ENCODE measurements at regions not wholly inside any gene's neighbourhood (a gene's known extent, or its start where the extent isn't known, plus 50 kb on each side); places are given as distances from the start of the nearest gene placed in this dataset.
A peak's percentile ranks its signal among the peaks of the same experiment; 100 is the strongest.
"Not testable (repeated sequence)": the region's sequence is repeated elsewhere in the genome, so short reads cannot be mapped to it uniquely, and the experiment has no call there.

- DNase-seq, result no peak
These were observed 110.2 kb upstream of the EGFLAM start for GRCh38 chr5:38148021-38148625.

DNA sequence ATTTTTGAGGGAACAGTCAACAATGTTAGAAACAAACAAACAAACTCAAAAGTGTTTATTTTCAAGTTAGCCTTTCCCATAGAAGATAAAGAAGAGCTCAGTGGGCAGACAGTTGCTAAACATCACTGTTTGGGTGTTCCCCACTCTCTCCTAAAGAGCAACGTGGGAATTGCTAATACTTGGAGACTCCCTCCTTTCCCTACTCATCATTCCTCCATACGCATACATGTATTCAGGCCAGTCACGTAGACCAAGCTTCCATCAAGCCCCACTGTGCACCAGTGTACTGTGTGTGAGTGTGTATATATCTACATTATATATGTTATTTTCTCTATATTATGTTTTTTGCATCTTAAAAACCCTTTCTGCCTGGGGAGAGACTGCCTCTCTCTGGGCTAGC, 115.0 kb upstream of the EGFLAM start:
- no peak for DNase-seq

- DNase-seq, result no peak
These were observed 116.7 kb upstream of the EGFLAM start for GRCh38 chr5:38141665-38142064.

DNA sequence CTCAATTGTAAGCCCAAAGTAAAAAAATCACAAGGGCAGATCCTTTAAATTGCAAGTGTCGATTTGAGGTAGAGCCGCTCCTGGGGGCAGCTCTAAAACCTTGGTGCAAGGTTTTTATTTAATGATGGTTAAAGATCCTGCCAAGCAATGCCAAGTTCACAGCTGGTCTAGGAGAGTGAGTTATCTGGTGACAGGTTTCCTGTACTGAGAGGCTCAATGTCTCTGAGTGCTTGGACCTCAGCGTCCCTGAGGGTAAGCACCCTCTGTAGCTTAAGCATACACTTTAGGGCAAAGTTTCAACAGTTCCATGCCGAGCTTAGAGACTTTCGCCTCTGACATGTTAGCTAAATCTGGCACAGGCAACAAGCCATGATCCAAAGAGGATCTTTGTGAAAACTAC, 119.8 kb upstream of the EGFLAM start:
- no peak for DNase-seq

- DNase-seq, result no peak
These were observed 122.8 kb upstream of the EGFLAM start for GRCh38 chr5:38135486-38136039.

- DNase-seq, result peak; percentile 40
These were observed 123.5 kb upstream of the EGFLAM start for GRCh38 chr5:38134810-38135209.

GRCh38 chr5:38134294-38134693, 124.1 kb upstream of the EGFLAM start:
- DNase-seq, result not testable (repeated sequence)

GRCh38 chr5:38131686-38132085, 126.7 kb upstream of the EGFLAM start:
- DNase-seq, result no peak

GRCh38 chr5:38124321-38124720, 134.0 kb upstream of the EGFLAM start:
- no peak for DNase-seq

GRCh38 chr5:38121420-38121819, 136.9 kb upstream of the EGFLAM start:
- no peak for DNase-seq

- no peak for DNase-seq
These were observed 138.5 kb upstream of the EGFLAM start for GRCh38 chr5:38119836-38120235.

DNA sequence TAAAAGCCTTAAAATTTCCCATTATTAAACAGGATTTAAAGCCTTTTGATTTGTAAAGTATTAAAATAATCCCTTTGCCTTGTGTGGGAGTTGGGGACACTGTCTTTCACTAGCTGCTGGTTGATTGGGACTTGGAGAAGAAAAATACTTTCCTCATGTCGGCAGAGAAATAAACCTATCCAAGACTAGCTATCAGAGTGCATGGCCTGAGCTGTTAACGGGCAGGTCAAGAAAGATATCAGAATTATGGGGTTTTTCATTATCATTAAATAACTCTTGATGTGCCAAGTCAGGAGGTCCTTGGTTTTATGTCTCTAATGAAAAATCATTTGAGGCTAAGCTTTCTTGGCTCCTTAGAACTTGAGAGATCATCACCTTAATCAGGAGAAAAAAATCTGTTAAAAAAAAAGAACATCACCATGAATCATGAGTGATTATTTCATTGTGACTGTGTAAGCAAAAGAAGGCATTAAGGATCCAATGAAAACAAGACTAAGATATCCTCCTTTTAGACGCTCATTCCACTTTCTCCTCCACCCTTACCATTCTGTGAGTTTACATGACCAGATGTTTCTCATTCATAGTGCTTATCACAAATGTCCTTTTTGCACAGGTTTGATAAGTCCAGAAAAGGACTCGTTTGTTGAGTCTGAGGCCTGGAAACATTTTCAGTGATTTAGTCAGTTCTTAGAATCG, 140.4 kb upstream of the EGFLAM start:
- no peak for DNase-seq

GRCh38 chr5:38115318-38115827, 143.0 kb upstream of the EGFLAM start:
- DNase-seq, result no peak

- DNase-seq, result no peak
These were observed 144.5 kb upstream of the EGFLAM start for GRCh38 chr5:38113880-38114279.

DNA sequence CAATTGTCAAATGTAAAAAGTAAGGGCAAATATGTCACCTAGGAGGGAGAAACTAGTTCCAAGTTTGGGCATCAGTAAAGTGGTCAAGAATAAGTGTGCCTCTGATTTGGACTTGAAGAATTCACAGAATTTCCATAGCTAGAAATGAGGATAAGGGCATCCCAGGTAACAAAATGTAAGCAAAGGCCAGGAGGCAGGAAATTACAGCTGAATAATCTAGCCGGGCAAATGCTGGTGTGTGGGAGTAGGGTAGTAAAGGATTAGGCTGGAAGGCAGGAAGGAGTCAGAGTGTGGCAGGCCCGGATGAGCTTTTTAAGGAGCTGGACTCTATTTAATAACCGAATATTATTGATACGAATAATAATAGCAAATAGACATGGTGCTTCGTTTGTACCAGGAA, 144.9 kb upstream of the EGFLAM start:
- DNase-seq, result no peak

DNA sequence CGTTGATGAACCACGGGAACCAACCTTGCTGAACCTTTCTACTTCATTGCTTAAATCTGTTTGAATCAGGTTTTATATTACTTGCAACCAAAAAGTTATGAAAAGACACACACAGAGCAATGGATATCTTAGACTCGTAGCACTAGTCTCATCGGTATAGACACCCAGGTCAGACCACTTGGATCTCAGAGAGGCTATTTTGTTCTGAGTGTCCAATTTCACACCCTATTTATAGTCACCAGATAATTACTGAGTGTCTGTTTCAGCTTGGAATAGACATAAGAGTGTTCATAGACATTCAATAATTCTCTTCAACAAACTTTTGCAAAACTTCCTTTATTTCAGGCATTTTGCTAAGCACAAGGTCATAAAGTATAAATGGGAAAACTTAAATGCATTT, 145.4 kb upstream of the EGFLAM start:
- DNase-seq, result peak; percentile 20

- DNase-seq, result no peak
These were observed 148.2 kb upstream of the EGFLAM start for GRCh38 chr5:38110130-38110529.

DNA sequence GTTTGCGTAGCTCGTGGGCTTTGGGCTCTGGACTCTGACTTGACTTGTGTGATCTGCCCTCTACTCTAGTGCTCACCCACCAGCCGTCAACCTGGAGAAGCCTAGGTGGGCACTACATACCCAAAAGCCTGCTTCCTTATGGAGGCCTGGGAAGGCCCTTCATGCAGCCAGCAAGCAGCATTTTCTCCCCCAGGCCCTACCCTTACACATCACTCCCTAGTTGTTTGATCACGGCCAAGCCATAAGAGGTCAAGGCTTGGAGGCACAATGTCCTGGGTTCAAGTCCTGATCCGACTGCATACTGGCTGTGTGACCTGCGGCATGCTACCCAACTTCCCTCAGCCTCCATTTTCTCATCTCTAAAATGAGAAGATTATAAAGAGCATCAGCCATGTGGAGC, 151.3 kb upstream of the EGFLAM start:
- no peak for DNase-seq

DNA sequence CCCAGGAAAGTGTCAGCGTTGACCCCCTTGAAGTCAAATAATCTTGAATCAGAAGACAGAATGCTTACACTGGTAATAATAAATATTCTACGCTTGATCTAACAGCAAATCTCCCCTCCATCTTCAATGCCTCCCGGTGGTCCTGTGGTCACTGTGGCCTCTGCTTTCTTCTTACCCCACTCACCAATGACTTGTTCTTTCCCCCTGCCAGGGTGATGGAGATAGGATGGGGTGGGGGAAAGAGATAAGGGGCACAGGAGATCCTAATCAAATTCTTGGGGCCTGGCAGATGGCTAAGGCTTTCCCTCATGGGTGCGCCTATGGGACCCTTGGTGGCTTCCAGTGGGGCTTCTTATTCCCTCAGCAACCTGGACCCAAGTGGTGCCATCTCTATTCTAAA, 152.6 kb upstream of the EGFLAM start:
- no peak for DNase-seq

GRCh38 chr5:38105231-38105570, 153.2 kb upstream of the EGFLAM start:
- no peak for DNase-seq

- no peak for DNase-seq
These were observed 153.7 kb upstream of the EGFLAM start for GRCh38 chr5:38104497-38105230.

DNA sequence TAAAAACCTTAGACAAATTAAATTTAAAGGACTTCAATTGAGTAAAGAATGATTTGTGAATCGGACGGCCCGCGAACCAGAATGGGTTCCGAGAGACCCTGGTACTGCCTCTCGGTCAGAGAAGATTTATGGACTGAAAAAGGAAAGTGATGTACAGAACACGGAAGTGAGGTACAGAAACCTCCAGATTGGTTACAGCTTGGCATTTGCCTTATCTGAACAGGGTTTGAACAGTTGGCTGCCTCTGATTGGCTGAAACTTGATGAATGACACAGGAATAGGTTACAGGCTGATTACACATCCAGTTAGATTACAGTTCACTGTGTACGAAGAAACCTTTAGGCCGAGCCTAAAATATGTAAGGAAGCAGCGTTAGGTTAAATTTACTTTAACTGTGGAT, 156.5 kb upstream of the EGFLAM start:
- DNase-seq, result no peak

Data from tongue (tissue), 1 donor.